ENCODE measurements at regions not wholly inside any gene's neighbourhood (a gene's known extent, or its start where the extent isn't known, plus 50 kb on each side); places are given as distances from the start of the nearest gene placed in this dataset.
"Not testable (repeated sequence)": the region's sequence is repeated elsewhere in the genome, so short reads cannot be mapped to it uniquely, and the experiment has no call there.

DNA sequence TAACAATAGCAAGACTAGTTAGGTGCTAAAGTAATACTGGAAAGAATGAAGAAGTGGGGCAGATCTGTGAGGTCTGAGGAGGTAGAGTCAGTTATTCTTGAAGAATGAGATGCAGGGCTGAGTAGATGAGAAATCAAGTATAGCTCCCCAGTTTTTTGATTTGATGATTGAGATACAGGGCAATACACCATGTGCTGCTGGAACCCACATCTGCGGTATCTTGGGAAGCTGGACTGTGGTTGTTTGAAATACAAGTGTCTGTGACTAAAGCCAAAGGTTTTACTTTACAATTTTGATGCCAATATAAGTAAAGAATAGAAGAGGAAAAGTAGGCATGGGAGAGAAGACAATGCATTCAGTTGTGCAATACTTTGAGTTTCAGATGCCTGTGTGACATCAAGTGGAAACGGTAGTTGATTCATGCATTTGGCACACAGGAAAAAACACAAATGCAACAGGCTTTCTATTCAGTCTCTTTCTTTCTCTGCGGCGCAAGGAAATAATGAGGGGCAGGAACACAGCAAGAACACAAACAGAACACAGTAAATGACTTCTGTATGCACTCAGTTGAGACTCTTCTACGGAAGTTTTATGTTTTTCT is 190.2 kb upstream of the SLC38A2 start:
- Histone ChIP-seq H3K4me1 (ENCODE audit: control insufficient read depth in 5 of 5, insufficient read depth in 5 of 5, low read length in 5 of 5) (peaks cover 0 to 17% (median 13%) of the 10 kb centered on the region in 5 donors), H3K9ac (ENCODE audit: low read length in 5 of 5) (no peak overlapping the region), H3K27me3 (ENCODE audit: control insufficient read depth in 5 of 5, insufficient read depth in 4 of 5, low read length in 5 of 5) (no peaks in the 10 kb centered on the region), H3K27ac (ENCODE audit: low read depth, low read length) (no peak overlapping the region), H3K9me3 (ENCODE audit: control insufficient read depth in 5 of 5, low read length in 5 of 5) (peaks cover 2 to 15% (median 12%) of the 10 kb centered on the region in 5 donors), H3K36me3 (ENCODE audit: control insufficient read depth in 5 of 5, insufficient read depth in 5 of 5, low read length in 5 of 5) (no peaks in the 10 kb centered on the region), H3K4me3 (ENCODE audit: low read depth in 1 of 5, low read length in 5 of 5) (peak overlapping the region in 1 of 5 donors; percentile 33)

- Histone ChIP-seq H3K4me1 (ENCODE audit: control insufficient read depth in 5 of 5, insufficient read depth in 5 of 5, low read length in 5 of 5) (peaks cover 0 to 21% (median 16%) of the 10 kb centered on the region in 5 donors), H3K4me3 (ENCODE audit: low read depth in 1 of 5, low read length in 5 of 5) (peak overlapping the region in 1 of 5 donors; percentile 33)
- not testable (repeated sequence) for H3K27me3 ChIP-seq (ENCODE audit: control insufficient read depth in 5 of 5, insufficient read depth in 4 of 5, low read length in 5 of 5); H3K27ac ChIP-seq (ENCODE audit: low read depth, low read length); H3K9me3 ChIP-seq (ENCODE audit: control insufficient read depth in 5 of 5, low read length in 5 of 5); H3K36me3 ChIP-seq (ENCODE audit: control insufficient read depth in 5 of 5, insufficient read depth in 5 of 5, low read length in 5 of 5); H3K9ac ChIP-seq (ENCODE audit: low read length in 5 of 5)
Observed at GRCh38 chr12:46561769-46562624, 189.4 kb upstream of the SLC38A2 start.

DNA sequence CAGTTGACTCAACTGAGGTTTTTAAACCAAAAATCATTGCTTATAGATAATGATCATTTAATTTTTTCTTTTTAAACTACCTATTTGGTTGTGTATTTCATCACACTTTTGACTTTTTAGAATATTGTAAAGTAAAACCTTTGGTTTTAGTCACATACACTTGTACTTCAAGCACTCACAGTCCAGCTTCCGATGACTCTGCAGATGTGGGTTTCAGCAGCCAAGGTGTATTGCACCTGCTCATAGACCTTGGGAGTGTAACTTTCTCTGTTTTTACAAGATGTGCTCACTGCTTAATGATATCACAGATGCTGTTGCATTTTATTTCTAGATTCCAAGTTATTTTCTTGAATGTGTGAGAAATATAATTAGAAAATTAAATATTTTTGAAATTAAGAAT is 188.3 kb upstream of the SLC38A2 start:
- Histone ChIP-seq H3K4me3 (ENCODE audit: low read depth in 1 of 5, low read length in 5 of 5) (no peak overlapping the region), H3K27me3 (ENCODE audit: control insufficient read depth in 5 of 5, insufficient read depth in 4 of 5, low read length in 5 of 5) (no peaks in the 10 kb centered on the region), H3K9me3 (ENCODE audit: control insufficient read depth in 5 of 5, low read length in 5 of 5) (peaks cover 0 to 10% (median 5%) of the 10 kb centered on the region in 5 donors), H3K4me1 (ENCODE audit: control insufficient read depth in 5 of 5, insufficient read depth in 5 of 5, low read length in 5 of 5) (peaks cover 0 to 27% (median 20%) of the 10 kb centered on the region in 5 donors), H3K9ac (ENCODE audit: low read length in 5 of 5) (no peak overlapping the region), H3K27ac (ENCODE audit: low read depth, low read length) (no peak overlapping the region), H3K36me3 (ENCODE audit: control insufficient read depth in 5 of 5, insufficient read depth in 5 of 5, low read length in 5 of 5) (no peaks in the 10 kb centered on the region)

DNA sequence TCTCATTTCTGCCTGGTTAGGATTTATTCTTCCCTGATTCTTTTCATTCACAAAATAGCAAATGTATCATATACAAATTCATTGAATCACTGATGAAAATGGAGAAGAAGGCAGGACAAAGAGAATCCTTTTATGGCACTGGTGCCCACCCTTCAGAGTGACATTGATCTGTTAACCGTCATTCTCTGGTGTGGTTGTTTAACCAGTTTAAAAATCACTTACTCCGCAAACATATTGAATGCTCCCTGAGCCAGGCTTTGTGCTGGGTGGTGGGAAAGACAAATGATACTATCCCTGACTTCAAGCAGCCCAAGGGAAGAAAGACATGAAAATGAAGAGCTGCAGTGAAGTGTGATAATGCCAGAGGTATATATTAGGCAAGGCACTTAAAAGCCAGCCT is 187.5 kb upstream of the SLC38A2 start:
- Histone ChIP-seq H3K27ac (ENCODE audit: low read depth, low read length) (no peak overlapping the region), H3K9ac (ENCODE audit: low read length in 5 of 5) (no peak overlapping the region), H3K36me3 (ENCODE audit: control insufficient read depth in 5 of 5, insufficient read depth in 5 of 5, low read length in 5 of 5) (no peaks in the 10 kb centered on the region), H3K9me3 (ENCODE audit: control insufficient read depth in 5 of 5, low read length in 5 of 5) (peaks cover 0 to 7% (median 0%) of the 10 kb centered on the region in 5 donors), H3K27me3 (ENCODE audit: control insufficient read depth in 5 of 5, insufficient read depth in 4 of 5, low read length in 5 of 5) (no peaks in the 10 kb centered on the region), H3K4me3 (ENCODE audit: low read depth in 1 of 5, low read length in 5 of 5) (no peak overlapping the region), H3K4me1 (ENCODE audit: control insufficient read depth in 5 of 5, insufficient read depth in 5 of 5, low read length in 5 of 5) (peaks cover 0 to 32% (median 25%) of the 10 kb centered on the region in 5 donors)

GRCh38 chr12:46559311-46559710 is 186.7 kb upstream of the SLC38A2 start:
- no peaks in the 10 kb centered on the region for H3K27me3 ChIP-seq (ENCODE audit: control insufficient read depth in 5 of 5, insufficient read depth in 4 of 5, low read length in 5 of 5)
- H3K9ac ChIP-seq (ENCODE audit: low read length in 5 of 5): no peak overlapping the region
- no peak overlapping the region for H3K27ac ChIP-seq (ENCODE audit: low read depth, low read length)
- H3K9me3 ChIP-seq (ENCODE audit: control insufficient read depth in 5 of 5, low read length in 5 of 5): peaks cover 0 to 1% (median 0%) of the 10 kb centered on the region in 5 donors
- H3K4me3 ChIP-seq (ENCODE audit: low read depth in 1 of 5, low read length in 5 of 5): no peak overlapping the region
- peaks cover 0 to 39% (median 30%) of the 10 kb centered on the region in 5 donors for H3K4me1 ChIP-seq (ENCODE audit: control insufficient read depth in 5 of 5, insufficient read depth in 5 of 5, low read length in 5 of 5)
- no peaks in the 10 kb centered on the region for H3K36me3 ChIP-seq (ENCODE audit: control insufficient read depth in 5 of 5, insufficient read depth in 5 of 5, low read length in 5 of 5)

GRCh38 chr12:46558677-46559076 is 186.1 kb upstream of the SLC38A2 start:
- Histone ChIP-seq H3K9ac (ENCODE audit: low read length in 5 of 5) (no peak overlapping the region), H3K4me3 (ENCODE audit: low read depth in 1 of 5, low read length in 5 of 5) (no peak overlapping the region), H3K4me1 (ENCODE audit: control insufficient read depth in 5 of 5, insufficient read depth in 5 of 5, low read length in 5 of 5) (peaks cover 0 to 42% (median 30%) of the 10 kb centered on the region in 5 donors), H3K27ac (ENCODE audit: low read depth, low read length) (peak overlapping the region; percentile 59), H3K27me3 (ENCODE audit: control insufficient read depth in 5 of 5, insufficient read depth in 4 of 5, low read length in 5 of 5) (no peaks in the 10 kb centered on the region), H3K9me3 (ENCODE audit: control insufficient read depth in 5 of 5, low read length in 5 of 5) (no peaks in the 10 kb centered on the region), H3K36me3 (ENCODE audit: control insufficient read depth in 5 of 5, insufficient read depth in 5 of 5, low read length in 5 of 5) (no peaks in the 10 kb centered on the region)

DNA sequence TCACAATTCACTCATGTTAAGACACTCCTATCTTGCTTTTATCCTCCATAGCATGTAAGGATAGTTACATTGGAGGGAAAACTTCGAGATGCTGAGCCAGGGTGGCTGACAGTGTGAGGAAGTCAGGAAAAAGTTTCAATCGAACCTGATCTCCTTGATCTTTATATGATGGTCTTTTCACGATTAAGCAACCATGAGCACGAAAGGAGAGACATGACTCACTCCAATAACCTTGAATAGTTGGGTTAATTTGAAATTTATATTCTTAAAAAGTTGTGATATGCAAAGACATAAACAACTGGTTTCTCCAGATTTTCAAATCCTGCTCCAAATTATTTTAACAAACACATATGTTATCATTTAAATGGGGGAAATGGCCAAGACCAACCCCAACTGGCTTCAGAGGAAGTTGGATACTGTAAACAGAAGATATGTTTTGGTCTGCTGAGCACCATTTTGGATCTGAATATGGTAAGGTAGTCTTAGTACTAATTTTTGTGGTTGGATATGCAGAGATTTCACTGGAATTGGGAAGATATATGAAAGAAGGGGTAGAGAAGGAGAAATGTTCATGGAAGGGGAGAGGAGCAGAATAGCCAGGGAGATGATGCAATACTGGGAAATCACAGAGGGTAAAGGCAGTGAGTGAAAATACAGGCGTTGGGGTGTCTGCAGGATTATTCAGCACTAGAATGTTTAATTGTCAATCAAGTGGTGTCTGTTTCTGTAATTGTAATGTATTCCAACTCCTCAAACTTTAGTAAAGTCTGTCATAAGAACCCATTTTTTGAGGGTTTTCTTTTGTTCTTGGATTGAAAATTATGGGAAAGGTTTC is 185.2 kb upstream of the SLC38A2 start:
- no peaks in the 10 kb centered on the region for H3K9me3 ChIP-seq (ENCODE audit: control insufficient read depth in 5 of 5, low read length in 5 of 5)
- no peaks in the 10 kb centered on the region for H3K27me3 ChIP-seq (ENCODE audit: control insufficient read depth in 5 of 5, insufficient read depth in 4 of 5, low read length in 5 of 5)
- H3K27ac ChIP-seq (ENCODE audit: low read depth, low read length): peak overlapping the region; percentile 59
- peaks cover 0 to 43% (median 31%) of the 10 kb centered on the region in 5 donors for H3K4me1 ChIP-seq (ENCODE audit: control insufficient read depth in 5 of 5, insufficient read depth in 5 of 5, low read length in 5 of 5)
- no peak overlapping the region for H3K9ac ChIP-seq (ENCODE audit: low read length in 5 of 5)
- no peaks in the 10 kb centered on the region for H3K36me3 ChIP-seq (ENCODE audit: control insufficient read depth in 5 of 5, insufficient read depth in 5 of 5, low read length in 5 of 5)
- no peak overlapping the region for H3K4me3 ChIP-seq (ENCODE audit: low read depth in 1 of 5, low read length in 5 of 5)

GRCh38 chr12:46556819-46557524 is 184.4 kb upstream of the SLC38A2 start:
- H3K9ac ChIP-seq (ENCODE audit: low read length in 5 of 5): peak overlapping the region in 1 of 5 donors; percentile 42
- no peaks in the 10 kb centered on the region for H3K9me3 ChIP-seq (ENCODE audit: control insufficient read depth in 5 of 5, low read length in 5 of 5)
- H3K36me3 ChIP-seq (ENCODE audit: control insufficient read depth in 5 of 5, insufficient read depth in 5 of 5, low read length in 5 of 5): no peaks in the 10 kb centered on the region
- no peak overlapping the region for H3K4me3 ChIP-seq (ENCODE audit: low read depth in 1 of 5, low read length in 5 of 5)
- H3K4me1 ChIP-seq (ENCODE audit: control insufficient read depth in 5 of 5, insufficient read depth in 5 of 5, low read length in 5 of 5): peaks cover 0 to 41% (median 26%) of the 10 kb centered on the region in 5 donors
- H3K27me3 ChIP-seq (ENCODE audit: control insufficient read depth in 5 of 5, insufficient read depth in 4 of 5, low read length in 5 of 5): no peaks in the 10 kb centered on the region
- H3K27ac ChIP-seq (ENCODE audit: low read depth, low read length): peak overlapping the region; percentile 59

GRCh38 chr12:46556105-46556559 is 183.6 kb upstream of the SLC38A2 start:
- Histone ChIP-seq H3K4me3 (ENCODE audit: low read depth in 1 of 5, low read length in 5 of 5) (peak overlapping the region in 1 of 5 donors; percentile 20), H3K36me3 (ENCODE audit: control insufficient read depth in 5 of 5, insufficient read depth in 5 of 5, low read length in 5 of 5) (no peaks in the 10 kb centered on the region), H3K27me3 (ENCODE audit: control insufficient read depth in 5 of 5, insufficient read depth in 4 of 5, low read length in 5 of 5) (no peaks in the 10 kb centered on the region), H3K9ac (ENCODE audit: low read length in 5 of 5) (peak overlapping the region in 4 of 5 donors; percentile 43 to 59 (median 53)), H3K27ac (ENCODE audit: low read depth, low read length) (peak overlapping the region; percentile 96), H3K9me3 (ENCODE audit: control insufficient read depth in 5 of 5, low read length in 5 of 5) (no peaks in the 10 kb centered on the region), H3K4me1 (ENCODE audit: control insufficient read depth in 5 of 5, insufficient read depth in 5 of 5, low read length in 5 of 5) (peaks cover 0 to 41% (median 26%) of the 10 kb centered on the region in 5 donors)

Measured in subcutaneous abdominal adipose tissue (tissue), 5 donors.